Kidney capillary endothelial cell (primary cell): ENCODE measurements at regions not wholly inside any gene's neighbourhood (a gene's known extent, or its start where the extent isn't known, plus 50 kb on each side); places are given as distances from the start of the nearest gene placed in this dataset.
"Not testable (repeated sequence)": the region's sequence is repeated elsewhere in the genome, so short reads cannot be mapped to it uniquely, and the experiment has no call there.

Experiments used
- DNase-seq: peaks from one replicate; pipeline ENCODE4 v3.0.0-alpha.2; 2018; ENCODE audit warnings: low spot score

- DNase-seq: no peak
Measured at GRCh38 chrX:18003876-18004275, 142.8 kb upstream of the RAI2 start.

- no peak for DNase-seq
Measured at GRCh38 chrX:18002791-18003190, 141.7 kb upstream of the RAI2 start.

- no peak for DNase-seq
Measured at GRCh38 chrX:17994429-17994828, 133.3 kb upstream of the RAI2 start.

GRCh38 chrX:17993062-17993461 is 132.0 kb upstream of the RAI2 start:
- no peak for DNase-seq

GRCh38 chrX:17990532-17990931 is 129.4 kb upstream of the RAI2 start:
- no peak for DNase-seq

- no peak for DNase-seq
Measured at GRCh38 chrX:17987783-17988182, 126.7 kb upstream of the RAI2 start.

GRCh38 chrX:17986977-17987376 is 125.9 kb upstream of the RAI2 start:
- DNase-seq: no peak

GRCh38 chrX:17986440-17986839 is 125.3 kb upstream of the RAI2 start:
- DNase-seq: no peak

- DNase-seq: no peak
Measured at GRCh38 chrX:17984415-17984814, 123.3 kb upstream of the RAI2 start.

GRCh38 chrX:17983389-17983788 is 122.3 kb upstream of the RAI2 start:
- no peak for DNase-seq

GRCh38 chrX:17977696-17978095 is 116.6 kb upstream of the RAI2 start:
- DNase-seq: no peak

GRCh38 chrX:17976955-17977354 is 115.9 kb upstream of the RAI2 start:
- DNase-seq: no peak

- not testable (repeated sequence) for DNase-seq
Measured at GRCh38 chrX:17975349-17975748, 114.3 kb upstream of the RAI2 start.

GRCh38 chrX:17968367-17968766 is 107.3 kb upstream of the RAI2 start:
- DNase-seq: no peak

GRCh38 chrX:17967888-17968287 is 106.8 kb upstream of the RAI2 start:
- DNase-seq: no peak

GRCh38 chrX:17964871-17965270 is 103.8 kb upstream of the RAI2 start:
- DNase-seq: no peak

- DNase-seq: no peak
Measured at GRCh38 chrX:17960891-17961290, 99.8 kb upstream of the RAI2 start.

- DNase-seq: peak; percentile 4
Measured at GRCh38 chrX:17944833-17945497, 83.9 kb upstream of the RAI2 start.

GRCh38 chrX:17941171-17941570 is 80.1 kb upstream of the RAI2 start:
- DNase-seq: not testable (repeated sequence)

GRCh38 chrX:17939724-17940123 is 78.6 kb upstream of the RAI2 start:
- no peak for DNase-seq

- DNase-seq: no peak
Measured at GRCh38 chrX:17933856-17934255, 72.8 kb upstream of the RAI2 start.

GRCh38 chrX:17932781-17933180 is 71.7 kb upstream of the RAI2 start:
- DNase-seq: no peak

- no peak for DNase-seq
Measured at GRCh38 chrX:17931855-17932254, 70.8 kb upstream of the RAI2 start.

GRCh38 chrX:17930850-17931249 is 69.8 kb upstream of the RAI2 start:
- DNase-seq: no peak

GRCh38 chrX:17923546-17923945 is 62.4 kb upstream of the RAI2 start:
- DNase-seq: no peak
